ENCODE measurements at regions not wholly inside any gene's neighbourhood (a gene's known extent, or its start where the extent isn't known, plus 50 kb on each side); places are given as distances from the start of the nearest gene placed in this dataset.
"Not testable (repeated sequence)": the region's sequence is repeated elsewhere in the genome, so short reads cannot be mapped to it uniquely, and the experiment has no call there.

DNA sequence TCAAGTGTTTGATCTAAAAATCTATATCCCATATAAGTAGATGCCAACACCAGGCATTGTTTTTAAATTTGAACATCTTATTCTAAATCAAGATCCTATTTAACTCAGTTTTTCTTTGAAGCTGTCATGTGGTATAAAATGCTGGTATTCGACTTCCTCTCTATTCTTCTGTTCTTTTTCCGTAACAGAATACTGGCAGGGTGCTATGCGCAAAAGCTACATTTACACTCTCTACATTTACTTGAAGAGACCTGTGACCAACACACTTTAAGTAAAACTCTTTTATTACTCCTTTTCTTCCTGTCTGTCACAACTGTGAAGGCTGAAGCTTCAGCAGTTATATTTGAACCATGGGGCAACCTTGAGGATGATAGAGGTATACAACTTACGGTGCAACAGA is 612.8 kb downstream of the C4orf33 start:
- no peak for DNase-seq

DNA sequence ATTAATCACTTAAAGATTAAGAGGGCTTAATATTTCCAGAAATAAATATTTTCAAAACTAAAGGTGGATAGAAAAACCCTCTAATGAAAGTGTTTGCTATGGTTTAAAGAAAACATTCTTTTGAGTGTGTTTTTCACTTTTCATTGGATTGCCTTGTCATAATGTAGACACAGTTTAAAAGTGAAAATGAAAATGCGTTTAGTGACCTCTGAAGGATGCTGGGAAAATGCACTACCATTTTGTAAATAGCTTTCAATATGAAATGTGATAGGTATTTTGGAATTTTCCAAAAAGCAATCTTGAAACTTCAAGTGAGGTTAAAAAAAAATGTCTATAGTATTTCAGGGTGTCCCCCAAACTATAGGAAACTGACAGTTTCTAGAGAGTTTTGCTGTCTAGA is 642.2 kb downstream of the C4orf33 start:
- DNase-seq = no peak

GRCh38 chr4:129747756-129748155 is 651.8 kb downstream of the C4orf33 start:
- no peak for DNase-seq

DNA sequence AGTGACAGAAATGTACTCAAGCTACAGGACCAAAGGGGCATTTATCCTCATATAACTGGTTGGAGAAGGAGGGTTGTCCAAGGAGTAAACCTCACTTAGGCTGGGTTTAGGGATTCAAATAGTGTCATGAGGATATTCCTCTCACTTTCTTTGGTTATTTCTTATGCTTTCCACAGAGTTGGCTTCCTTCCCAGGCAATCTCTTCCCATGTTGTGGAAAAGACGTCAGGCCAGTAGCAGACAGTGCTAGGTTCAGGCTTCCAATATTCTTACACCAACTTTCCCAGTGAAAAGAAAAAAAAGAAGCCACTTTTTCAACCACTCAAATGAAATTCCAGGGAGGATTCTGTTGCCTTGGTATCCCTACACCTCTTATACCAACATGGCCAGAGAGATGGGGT is 653.0 kb downstream of the C4orf33 start:
- DNase-seq = peak; percentile 17

DNA sequence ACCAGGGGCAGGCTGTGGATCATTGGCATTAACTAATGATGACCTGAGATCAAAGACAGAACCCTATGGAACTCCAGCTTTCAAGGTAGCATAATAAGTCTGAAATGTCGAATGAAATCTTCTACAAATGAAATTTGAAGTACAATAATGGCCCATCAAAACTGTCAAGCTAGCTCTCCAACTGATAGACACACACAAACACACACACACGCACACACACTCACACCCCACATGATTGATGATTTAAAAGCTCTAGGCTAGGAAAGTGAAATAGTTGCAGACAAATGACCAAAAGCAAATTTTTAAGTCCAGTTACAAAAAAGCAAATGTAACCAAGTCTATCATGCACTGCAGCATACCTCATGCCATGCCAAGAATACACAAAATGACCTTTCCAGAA is 655.7 kb downstream of the C4orf33 start:
- no peak for DNase-seq

DNA sequence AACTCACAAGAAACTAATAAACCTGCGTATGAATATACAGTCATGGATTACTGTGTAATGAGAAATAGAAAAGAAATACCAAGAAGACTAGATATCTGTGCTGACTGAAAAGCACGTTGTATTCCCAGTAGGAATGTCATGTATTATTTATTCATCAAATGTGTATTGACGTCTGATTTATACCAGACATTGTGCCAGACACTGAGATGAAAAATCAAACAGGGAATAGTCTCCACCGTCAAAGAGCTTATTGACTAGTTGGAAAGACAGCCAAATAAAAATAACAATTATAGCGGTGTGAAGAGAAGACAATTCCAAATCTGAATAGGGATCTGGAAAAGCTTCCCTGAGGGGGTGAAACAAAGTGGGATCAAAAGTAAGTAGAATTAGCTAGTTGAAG is 687.6 kb downstream of the C4orf33 start:
- DNase-seq = no peak

DNA sequence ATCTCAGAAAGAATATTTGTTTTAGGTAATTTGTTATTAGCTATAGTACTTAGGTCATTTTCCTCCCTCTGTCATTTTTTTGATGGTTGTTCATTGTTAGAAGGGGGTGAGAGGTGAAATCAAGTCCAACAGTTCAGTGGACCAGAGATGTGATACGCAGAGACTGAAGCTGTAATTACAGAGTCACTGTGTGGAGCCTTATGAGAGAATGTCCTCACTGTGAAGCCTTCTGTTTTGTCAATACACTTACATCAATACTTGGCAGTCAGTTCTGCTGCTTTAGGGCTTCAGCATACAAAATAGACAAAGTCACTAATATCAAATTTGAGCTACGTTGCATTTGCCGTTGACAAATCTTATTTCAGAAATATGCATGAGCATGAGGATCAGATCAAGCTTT is 692.5 kb downstream of the C4orf33 start:
- no peak for DNase-seq

GRCh38 chr4:129804461-129804981 is 708.6 kb downstream of the C4orf33 start:
- DNase-seq = no peak

GRCh38 chr4:129806986-129807385 is 711.0 kb downstream of the C4orf33 start:
- no peak for DNase-seq

GRCh38 chr4:129808242-129808641 is 712.3 kb downstream of the C4orf33 start:
- DNase-seq = no peak

GRCh38 chr4:129821073-129821472 is 725.1 kb downstream of the C4orf33 start:
- no peak for DNase-seq

DNA sequence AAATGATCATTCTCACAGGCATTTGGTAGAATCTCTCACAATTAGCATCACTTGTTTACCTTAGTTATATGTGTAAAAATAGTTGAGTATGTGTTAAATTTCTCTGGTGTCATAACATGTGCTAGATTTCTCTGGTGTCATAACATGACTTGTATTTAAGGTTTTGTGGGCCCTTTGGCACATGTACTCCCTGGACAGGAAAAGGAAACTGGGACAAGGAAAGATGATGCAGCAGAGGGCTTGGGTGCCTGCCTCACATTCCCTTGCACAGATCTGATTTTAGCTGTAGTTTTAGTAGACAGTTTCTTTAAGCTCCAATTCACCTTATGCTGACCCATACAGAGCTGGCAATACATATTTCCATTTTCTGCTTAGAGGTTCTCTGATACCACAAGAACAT is 726.0 kb downstream of the C4orf33 start:
- no peak for DNase-seq

GRCh38 chr4:129822701-129823100 is 726.7 kb downstream of the C4orf33 start:
- DNase-seq = no peak

- DNase-seq = no peak
Observed at GRCh38 chr4:129823105-129823504, 727.2 kb downstream of the C4orf33 start.

DNA sequence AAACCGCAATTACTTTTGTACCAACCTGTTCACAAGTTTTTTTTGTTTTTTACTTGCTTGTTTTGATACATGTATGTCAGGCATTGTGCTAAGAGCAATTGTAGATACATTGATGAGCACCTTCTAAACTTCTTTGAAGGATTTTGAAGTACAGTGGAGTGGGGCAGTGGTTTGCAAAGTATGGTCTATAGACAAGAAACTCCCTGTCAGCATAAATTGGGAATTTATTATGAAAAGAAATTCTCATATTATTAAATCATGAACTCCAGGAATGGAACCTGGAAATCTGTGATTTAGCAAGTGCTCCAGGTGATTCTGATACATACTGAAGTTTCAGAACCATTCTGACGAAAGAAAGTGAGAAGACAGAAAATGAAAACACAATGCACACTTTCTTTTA is 733.4 kb downstream of the C4orf33 start:
- no peak for DNase-seq

- no peak for DNase-seq
Observed at GRCh38 chr4:129839687-129840086, 743.7 kb downstream of the C4orf33 start.

DNA sequence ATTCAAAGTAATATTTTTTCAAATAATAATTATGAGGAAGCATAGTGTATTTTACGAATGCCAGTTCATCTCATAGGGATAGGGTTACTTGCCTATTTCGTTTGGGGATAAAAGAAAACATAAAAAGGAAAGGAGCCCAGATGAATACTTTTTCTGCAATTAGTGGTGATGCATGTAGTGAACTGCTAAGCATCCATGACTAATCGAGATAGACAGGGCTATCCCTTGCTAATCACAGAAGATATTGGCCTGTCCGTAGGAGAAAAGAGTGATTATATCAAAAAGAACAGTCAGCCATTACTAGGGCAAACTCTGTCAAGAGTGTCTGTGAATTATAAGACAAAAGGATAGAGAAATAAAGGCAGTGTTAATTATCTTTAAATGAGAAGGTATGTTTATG is 746.1 kb downstream of the C4orf33 start:
- no peak for DNase-seq

DNA sequence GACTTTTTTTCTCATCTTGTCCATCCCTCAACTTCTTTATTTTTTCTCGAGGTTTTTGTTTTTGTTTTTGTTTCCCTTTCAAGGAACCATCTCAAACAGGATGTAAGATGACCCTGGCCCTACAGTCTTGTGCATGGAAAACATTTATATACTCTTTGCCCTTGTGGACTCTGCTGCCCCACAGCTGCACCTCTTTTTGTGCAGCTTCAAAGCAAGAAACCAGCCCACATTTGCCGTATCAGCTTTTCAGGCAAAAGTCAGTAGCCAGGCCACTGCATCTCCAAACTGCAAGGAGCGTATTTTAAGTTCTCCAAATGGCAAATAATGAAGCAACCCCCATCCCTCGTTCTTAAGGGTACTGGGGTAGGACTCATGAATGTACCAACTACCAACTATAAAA is 756.5 kb downstream of the C4orf33 start:
- DNase-seq = no peak

GRCh38 chr4:129853685-129854467 is 757.9 kb downstream of the C4orf33 start:
- not testable (repeated sequence) for DNase-seq

DNA sequence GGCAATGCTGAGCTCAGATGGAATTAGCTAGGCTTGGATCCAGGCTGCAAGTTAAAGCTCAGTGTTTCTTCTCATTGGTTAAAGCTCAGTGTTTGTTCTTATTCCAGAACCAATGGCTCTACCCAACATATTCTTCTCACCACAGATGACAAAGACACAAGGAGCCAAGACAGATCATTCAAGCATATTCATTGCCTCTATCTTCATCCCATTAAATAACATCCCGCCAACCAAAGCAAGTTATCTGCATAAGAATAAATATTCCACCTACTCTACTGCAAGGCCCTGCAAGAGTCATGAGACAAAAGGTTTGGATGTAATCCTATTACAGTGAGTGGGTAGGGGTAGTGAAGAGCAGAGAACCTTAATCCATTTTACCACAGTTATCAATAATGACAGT is 766.5 kb downstream of the C4orf33 start:
- no peak for DNase-seq

- DNase-seq = no peak
Observed at GRCh38 chr4:129863206-129863605, 767.3 kb downstream of the C4orf33 start.

DNA sequence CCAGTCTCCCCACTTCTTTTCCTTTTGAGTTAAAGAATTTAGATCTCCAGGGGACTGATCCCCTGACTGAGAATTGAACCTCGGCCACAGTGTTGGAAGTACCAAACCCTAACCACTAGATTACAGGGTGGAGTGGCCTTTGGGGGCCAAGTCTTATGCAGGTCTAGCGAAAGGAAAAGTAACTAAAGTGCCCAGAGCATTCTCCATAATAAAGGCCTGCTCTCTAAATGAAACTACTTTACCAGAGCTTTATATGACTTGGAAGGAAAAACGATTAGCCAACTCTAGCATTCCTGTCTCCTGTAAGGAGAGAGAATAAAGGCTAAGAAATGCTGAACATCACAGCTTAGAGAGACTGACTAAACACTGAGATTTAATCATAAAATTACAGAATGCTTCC is 788.0 kb downstream of the C4orf33 start:
- DNase-seq = no peak

DNA sequence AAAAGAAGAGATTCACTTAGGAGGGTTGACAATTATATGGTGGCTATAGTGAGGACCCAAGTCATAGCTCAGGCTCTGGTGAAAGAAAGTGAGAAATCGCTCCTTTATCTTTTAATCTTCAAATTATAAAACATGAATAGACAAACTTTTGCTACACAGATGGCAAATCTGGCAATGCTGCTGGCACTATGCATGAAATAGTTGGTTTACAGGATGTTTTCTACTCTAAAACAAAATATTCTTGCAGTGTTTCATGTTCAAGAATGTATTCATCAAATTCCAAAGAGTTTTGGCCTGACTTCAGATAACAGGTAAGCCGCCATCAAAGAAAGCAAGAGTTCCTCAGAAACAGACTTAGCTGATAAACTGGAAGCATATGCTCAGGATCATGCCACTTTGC is 801.2 kb downstream of the C4orf33 start:
- DNase-seq = no peak

GRCh38 chr4:129899849-129900248 is 803.9 kb downstream of the C4orf33 start:
- no peak for DNase-seq

DNA sequence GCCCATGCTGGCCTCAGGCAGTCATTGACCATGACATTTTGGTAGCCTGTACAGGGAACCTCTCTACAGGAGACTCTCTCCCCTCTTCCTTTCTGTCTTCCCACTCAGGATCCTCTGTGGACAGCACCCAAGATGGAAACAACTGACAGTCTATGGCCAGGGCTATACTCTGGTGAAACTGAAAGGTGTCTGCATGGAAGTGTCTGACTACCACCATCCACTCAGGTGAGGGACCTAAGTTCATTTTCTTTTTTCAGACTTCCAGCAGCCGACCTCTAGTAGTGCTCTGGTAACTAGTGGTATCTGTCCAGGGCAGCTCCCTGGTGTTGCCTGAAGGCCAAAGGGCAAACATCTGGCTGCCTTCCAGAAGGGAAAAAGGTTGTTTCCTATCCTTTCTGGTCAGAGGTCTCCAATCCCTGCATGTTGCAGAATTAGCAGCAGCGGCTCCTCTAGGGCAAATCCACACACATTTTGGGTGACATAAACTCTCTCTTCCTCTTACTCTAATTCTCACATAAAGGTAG is 804.5 kb downstream of the C4orf33 start:
- DNase-seq = no peak
